GM18507 (cell line): ENCODE measurements at regions not wholly inside any gene's neighbourhood (a gene's known extent, or its start where the extent isn't known, plus 50 kb on each side); places are given as distances from the start of the nearest gene placed in this dataset.
"Not testable (repeated sequence)": the region's sequence is repeated elsewhere in the genome, so short reads cannot be mapped to it uniquely, and the experiment has no call there.

Source experiments
- DNase-seq: peaks from one replicate; pipeline ENCODE4 v3.0.0; 2011; ENCODE audit warnings: low read depth; ENCODE audit not compliant: insufficient read length; ENCODE audit errors: extremely low spot score
- FAIRE-seq: peaks from 2 replicates; lab custom pipeline; 2011; peaks lifted over from hg19 to GRCh38; lab: Jason Lieb, UNC

DNA sequence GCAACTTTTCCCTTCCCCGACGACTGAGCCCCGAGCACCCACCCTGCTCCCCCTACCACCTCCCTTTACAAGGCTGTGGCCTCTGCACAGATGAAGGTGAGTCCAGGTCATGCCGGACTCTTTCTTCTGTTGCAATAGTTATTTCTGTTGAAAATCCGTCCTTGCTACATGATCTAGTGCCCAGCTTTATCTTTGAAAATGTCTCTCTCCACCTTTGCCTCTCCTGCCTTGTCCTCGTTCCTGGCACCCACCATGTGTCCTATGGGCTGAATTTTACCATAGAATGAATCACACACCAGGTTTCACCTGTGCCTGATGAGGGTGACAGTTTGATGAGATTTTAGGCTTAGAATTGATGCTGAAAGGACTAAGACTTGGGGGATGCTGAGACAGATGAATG is 92.9 kb downstream of the TMEM121 start:
- DNase-seq, FAIRE-seq: not testable (repeated sequence)

DNA sequence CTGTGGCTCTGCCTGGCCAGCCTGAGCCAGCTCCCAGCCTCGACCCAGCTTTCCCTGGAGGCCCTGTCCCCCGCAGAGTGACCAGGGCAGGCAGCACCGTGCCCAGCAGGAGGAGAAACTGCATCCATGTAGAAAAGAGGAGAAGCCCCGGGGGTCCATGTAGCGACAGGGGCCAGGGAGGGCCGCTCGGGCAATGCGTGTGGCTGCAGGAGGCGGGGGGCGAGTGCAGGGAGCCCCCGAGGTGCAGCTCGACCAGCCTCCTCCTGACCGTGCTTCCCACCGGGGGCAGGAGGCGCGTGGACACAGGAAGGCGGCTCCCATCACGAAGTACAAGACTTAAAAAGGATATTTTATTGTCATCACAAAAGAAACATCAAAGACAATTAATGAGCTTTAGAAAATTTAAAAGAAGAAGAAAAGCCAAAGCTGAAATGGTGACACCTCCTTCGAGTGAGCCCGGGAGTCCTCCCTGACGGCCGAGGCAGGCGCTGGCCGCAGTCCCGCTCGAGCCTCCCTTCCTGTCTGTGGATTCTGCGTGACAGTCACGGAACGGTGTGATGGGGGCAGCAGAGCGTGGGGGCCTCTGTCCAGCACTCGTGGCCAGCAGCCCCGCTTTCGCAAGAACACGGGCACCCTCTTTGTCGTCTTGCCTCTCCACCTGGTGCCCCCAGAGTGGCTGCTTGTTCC is 93.9 kb downstream of the TMEM121 start:
- FAIRE-seq, DNase-seq: not testable (repeated sequence)

DNA sequence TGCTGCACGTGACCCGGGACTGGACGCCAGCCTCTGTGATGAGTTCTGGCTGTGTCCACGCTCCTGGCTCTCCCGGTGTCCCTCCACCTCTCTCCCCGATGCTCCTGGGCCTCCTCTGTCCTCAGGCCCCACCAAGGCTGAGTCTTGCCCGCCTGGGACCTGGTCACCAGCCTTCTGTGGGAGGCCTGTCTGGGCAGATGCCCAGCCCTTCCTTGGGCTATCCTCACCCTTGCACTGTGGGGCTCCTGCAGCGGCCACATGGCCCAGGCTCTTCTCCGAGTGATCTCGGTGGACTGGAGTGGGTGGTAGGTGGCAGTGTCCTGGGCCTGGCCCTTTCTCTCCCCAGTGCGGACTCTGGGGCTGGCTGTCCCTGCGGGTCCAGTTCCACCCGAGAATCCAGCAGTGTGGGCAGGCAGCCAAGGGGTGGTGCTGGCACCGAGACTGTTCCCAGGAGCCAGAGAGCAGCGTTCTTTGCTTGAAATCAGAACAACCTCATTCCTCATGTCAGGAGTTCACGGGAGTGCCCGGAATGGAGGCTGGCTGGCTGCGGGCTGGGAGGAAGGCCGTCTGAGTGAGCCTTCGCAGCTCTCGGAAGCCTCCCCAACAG is 94.6 kb downstream of the TMEM121 start:
- FAIRE-seq = not testable (repeated sequence)

DNA sequence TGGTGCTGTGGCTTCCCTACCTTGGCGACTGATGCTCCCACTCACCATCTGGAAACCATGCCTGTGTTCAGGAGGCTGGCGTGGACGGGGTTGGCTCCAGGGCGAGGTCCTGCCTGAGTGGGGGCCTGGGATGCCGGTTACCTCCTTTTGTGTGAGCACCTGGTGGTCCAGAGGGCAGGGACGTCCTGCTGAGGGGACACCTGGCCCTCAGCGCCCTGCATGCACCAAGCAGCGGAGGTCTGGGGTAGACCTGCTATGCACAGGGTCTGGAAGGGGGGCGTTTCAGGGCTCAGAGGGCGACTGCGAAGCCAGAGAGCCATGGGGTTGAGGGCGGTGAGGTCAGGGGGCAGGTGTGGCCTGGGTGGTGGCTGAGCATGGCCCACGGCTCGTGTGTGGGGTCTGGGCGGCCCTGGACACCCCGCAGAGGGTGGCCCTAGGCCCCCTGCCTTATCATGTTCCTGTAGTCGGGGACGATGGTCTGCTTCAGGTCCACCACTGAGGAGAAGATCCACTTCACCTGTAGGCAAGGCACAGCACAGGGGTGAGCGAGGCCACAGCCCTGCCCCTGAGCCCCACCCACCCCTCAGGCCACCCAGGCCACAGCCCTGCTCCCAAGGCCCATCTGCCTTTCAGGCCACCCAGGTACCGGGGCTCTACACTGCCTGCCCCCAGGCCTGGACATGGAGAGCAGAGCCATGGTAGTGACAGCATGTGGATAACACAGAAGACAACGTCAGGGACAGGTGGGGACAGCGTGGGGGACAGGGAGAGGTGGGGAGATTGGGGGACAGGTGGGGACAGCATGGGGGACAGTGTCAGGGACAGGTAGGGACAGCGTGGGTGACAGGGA is 95.3 kb downstream of the TMEM121 start:
- not testable (repeated sequence) for DNase-seq, FAIRE-seq

More for the DNA sequence above, 94.6 kb downstream of the TMEM121 start:
- not testable (repeated sequence) for DNase-seq

DNA sequence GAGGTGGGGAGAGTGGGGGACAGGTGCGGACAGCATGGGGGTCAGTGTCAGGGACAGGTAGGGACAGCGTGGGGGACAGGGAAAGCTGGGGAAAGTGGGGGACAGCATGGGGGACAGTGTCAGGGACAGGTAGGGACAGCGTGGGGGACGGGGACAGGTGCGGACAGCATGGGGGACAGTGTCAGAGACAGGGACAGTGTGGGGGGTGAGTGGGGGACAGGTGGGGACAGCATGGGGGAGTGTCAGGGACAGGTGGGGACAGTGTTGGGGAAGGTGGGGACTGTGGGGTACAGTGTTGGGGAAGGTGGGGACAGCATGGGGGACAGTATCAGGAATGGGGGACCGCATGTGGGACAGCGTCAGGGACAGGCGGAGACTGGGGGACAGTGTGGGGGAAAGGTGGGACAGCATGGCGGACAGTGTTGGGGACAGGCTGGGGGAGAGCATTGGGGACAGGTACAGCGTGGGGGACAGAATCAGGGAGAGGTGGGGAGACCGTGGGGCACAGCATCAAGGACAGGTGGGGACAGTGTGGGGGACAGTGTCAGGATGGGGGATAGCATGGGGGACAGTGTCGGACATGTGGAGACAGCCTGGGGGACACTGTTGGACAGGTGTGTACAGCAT is 96.1 kb downstream of the TMEM121 start:
- no peak for FAIRE-seq
- no peak for DNase-seq

DNA sequence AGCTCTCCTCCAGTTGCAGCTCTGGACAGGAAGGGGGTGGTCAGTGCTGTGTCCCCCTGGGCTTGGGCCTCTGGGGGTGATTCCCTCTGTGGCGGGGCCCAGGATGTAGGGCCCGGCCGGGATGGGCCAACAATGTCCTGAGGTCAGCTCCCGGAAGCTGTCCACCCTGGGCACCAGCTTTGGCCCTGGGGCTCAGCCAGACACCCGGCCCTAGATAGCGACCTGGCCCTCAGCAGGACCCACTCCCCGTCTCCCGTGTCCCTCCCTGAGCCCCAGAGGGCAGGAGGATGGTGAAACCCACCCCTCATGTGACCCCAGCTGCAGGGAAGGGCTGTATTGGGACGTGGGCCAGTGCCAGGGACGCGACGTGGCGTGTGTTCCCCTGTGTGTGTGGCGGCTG is 96.8 kb downstream of the TMEM121 start:
- not testable (repeated sequence) for FAIRE-seq, DNase-seq

DNA sequence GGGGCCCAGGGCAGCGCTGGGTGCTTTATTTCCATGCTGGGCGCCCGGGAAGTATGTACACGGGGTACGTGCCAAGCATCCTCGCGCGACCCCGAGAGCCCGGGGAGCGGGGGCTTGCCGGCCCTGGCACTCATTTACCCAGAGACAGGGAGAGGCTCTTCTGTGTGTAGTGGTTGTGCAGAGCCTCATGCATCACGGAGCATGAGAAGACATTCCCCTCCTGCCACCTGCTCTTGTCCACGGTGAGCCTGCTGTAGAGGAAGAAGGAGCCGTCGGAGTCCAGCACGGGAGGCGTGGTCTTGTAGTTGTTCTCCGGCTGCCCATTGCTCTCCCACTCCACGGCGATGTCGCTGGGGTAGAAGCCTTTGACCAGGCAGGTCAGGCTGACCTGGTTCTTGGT is 98.0 kb downstream of the TMEM121 start:
- not testable (repeated sequence) for FAIRE-seq, DNase-seq

DNA sequence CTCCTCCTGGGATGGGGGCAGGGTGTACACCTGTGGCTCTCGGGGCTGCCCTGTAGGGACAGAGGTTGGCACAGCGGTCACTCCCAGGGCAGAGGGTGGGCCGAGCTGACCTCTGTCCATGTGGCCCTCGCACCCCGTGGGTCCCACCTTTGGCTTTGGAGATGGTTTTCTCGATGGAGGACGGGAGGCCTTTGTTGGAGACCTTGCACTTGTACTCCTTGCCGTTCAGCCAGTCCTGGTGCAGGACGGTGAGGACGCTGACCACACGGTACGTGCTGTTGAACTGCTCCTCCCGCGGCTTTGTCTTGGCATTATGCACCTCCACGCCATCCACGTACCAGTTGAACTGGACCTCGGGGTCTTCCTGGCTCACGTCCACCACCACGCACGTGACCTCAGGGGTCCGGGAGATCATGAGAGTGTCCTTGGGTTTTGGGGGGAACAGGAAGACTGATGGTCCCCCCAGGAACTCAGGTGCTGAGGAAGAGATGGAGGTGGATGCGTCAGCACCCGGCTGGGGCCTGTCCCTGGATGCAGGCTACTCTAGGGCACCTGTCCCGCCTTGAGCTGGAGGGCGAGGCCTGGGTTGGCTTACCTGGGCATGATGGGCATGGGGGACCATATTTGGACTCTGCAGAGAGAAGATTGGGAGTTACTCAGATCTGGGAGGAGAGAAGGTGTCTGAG is 98.5 kb downstream of the TMEM121 start:
- FAIRE-seq, DNase-seq: not testable (repeated sequence)

DNA sequence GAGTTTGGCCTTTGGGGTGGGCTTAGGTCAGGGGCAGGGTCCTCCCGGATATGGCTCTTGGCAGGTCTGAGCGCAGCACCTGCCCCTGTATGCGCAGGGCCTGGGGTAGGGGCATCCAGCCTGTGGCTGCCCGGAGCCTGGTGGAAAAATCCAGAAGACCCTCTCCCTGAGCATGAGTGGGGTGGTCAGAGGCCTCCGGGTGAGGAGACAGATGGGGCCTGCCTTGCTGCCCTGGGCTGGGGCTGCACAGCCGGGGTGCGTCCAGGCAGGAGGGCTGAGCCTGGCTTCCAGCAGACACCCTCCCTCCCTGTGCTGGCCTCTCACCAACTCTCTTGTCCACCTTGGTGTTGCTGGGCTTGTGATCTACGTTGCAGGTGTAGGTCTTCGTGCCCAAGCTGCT is 99.1 kb downstream of the TMEM121 start:
- DNase-seq, FAIRE-seq: not testable (repeated sequence)

DNA sequence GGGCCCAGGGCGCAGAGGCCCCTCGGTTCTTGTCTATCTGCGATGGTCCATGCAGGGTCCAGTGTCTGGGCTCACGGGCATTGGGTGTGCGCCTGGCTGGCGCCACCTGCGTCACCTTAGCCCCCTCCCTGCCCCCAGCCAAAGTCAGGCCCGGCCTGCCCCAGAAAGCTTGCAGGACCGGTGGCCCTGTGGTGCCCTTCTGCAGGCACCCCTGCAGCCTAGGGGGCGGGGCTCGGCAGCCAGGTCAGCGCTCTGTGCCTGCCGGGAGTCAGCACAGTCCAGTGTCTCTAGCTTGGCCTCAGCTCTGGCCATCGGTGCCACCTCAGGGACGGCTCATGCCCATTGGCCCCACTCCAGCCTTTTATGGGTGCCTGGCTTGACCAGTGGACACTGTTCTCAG is 99.7 kb downstream of the TMEM121 start:
- FAIRE-seq, DNase-seq: not testable (repeated sequence)

DNA sequence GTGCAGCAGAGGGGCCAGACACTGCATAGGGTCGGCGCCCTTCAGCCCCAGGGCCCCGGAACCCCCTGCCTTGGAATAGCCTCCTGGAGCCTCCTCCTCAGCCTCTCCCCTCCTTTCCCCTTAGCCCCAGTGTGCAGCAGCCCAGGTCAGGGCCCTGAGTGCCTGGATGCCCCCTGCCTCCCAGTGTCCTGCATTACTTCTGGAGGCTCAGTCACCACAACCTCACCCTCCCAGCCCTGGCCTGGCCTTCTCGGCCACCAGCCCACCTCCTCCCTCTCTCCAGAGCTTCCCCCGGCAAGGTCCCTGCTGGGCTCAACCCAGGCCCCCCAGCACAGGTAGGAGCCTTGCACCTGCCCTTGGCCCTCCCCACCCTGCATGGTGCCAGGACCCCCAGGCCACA is 100.3 kb downstream of the TMEM121 start:
- not testable (repeated sequence) for FAIRE-seq, DNase-seq

DNA sequence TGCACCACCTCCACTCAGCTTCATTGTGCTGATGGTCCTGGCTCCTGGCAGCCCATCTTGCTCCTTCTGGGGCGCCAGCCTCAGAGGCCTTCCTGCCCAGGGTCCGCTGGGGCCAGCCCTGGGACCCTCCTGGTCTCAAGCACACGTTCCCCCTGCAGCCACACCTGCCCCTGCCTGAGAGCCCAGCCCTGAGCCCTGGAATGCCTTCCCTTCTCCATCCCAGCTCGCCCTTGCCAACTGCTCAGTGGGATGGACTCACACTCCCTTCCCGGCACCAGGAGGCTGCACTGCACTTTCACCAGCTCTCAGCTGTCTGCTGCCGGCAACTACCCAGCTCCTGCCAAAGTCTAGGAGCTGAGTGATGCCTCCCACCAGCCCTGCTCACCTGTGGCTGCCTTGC is 100.9 kb downstream of the TMEM121 start:
- DNase-seq = not testable (repeated sequence)

DNA sequence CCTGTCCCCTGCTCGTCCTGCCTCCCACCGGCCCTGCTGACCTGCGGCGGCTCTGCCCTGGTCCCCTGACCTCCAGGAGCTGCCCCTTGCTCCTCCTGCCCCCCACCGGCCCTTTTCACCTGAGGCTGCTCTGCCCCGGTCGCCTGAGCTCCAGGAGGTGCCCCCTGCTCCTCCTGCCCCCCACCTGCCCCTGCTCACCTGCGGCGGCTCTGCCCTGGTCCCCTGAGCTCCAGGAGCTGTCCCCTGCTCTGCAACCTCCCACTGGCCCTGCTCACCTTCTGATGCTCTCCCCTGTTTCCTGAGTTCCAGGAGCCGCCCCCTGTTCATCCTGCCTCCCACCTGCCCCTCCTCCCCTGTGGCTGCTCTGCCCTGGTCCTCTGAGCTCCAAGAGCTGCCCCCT is 101.3 kb downstream of the TMEM121 start:
- DNase-seq = no peak
- no peak for FAIRE-seq

More for the DNA sequence above, 100.9 kb downstream of the TMEM121 start:
- not testable (repeated sequence) for FAIRE-seq

DNA sequence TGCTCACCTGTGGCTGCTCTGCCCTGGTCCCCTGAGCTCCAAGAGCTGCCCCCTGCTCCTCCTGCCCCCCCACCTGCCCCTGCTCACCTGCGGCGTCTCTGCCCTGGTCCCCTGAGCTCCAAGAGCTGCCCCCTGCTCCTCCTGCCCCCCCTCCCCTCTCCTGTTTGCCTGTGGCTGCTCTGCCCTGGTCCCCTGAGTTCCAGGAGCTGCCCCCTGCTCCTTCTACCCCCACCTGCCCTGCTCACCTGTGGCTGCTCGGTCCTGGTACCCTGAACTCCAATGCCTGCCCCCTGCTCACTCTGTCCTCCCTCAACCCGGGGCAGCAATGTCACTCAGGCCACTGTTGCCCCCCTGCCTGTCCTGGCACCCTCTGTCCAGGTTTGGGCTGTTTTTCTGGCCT is 101.7 kb downstream of the TMEM121 start:
- DNase-seq = not testable (repeated sequence)

DNA sequence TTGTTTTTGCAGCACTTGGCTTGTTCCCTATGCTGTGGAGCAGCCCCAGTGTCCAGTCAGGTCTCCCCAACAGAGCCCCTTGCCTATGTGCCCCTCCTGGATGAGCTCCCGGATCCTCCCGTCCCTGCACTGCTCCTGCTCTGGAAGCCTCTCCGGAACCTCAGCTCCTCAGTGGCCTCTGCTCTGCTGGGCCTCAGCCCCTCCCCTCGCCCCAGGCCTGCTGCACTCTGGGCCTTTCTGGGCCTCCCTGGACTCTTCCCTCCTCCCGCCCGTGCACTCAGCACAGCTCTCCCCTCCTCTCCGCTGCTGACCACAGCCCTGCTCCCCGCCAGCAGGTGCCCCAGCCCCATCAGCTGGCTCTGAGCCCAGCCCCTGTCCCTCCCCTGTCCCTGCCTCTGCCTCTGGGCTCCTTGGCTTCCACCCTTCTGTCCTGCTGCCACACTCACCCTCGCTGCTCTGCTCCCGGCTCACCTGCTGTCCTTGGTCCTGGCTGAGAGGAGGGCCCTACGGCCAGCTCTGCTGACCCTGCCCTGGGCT is 102.2 kb downstream of the TMEM121 start:
- not testable (repeated sequence) for FAIRE-seq, DNase-seq

More for the DNA sequence above, 101.7 kb downstream of the TMEM121 start:
- FAIRE-seq = not testable (repeated sequence)

DNA sequence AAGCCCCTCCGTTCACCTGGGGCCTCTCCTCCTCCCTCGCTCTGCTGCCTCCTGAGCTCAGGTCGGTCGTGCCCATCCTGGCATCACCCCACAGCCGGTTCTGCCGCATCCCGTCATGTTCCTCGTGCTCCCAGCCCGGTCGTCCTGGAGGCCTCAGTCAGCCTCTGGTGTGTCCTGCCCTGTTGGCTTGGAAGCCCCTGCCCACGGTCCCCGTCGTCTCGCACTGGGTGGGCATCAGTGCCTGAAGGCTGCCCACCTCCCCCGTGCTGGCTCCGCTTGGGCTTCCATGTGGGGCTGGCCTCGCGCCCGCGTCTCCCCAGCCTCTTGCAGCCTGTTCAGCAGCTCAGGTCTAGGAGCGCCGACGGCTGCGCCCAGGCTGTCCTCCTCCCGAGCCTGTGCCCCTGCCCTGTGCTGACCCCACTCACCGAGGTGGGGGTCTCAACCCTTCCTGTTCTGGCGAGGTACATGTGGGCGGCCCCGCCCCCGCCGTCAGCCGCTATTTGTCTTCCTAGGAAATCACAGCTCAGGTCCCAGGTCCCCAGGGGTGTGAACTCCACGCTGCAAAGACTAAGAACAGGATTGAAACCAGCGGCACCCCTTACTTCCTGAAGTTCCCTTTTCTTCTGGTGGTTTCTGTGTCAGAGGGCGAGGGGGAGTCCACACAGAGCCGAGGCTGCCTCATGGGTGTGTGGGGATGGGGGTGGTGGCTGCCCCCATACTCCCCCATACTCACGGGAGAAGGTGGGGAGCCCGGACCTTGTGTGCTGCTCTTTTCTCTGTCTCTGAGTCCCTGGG is 102.9 kb downstream of the TMEM121 start:
- not testable (repeated sequence) for DNase-seq, FAIRE-seq

DNA sequence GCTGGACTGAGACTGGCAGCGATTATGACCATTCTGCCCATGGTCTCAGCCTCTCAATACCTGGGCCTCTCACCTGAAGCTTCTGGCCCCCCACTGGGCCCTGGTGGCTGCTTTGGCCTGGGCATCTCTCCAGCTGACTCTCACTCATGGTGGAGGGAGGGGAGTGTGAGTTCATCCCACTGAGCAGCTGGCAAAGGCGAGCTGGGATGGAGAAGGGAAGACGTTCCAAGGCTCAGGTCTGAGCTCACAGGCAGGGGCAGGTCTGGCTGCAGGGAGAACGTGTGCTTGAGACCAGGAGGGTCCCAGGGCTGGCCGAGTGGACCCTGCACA is 103.5 kb downstream of the TMEM121 start:
- no peak for DNase-seq
- FAIRE-seq = no peak

DNA sequence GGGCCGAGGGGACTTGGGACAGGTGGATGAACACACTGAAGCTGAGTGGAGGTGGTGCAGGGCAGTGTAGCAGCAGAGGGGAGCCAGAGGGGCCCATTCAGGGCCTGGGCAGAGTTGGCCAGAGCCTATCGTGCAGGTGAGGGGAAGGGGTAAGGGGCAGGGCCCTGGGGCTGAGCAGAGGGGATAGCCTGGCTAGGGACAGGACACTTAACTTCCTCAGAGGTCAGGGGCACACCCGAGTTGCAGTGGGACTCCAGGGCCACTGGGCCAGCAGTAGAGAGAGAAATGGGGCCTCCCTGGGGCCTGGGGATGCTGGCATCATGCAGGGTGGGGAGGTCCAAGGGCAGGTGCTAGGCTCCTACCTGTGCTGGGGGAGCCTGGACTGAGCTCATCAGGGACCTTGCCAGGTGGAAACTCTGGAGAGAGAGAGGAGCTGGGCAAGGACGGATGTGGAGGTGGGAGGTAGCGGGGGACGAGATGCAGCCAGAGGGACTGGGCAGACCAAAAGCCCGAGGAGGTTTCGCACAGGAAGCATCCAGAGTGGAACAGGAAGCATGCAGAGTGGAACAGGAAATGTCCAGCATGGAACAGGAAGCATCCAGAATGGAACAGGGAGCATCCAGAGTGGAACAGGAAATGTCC is 104.0 kb downstream of the TMEM121 start:
- not testable (repeated sequence) for FAIRE-seq, DNase-seq
